ENCODE measurements at regions not wholly inside any gene's neighbourhood (a gene's known extent, or its start where the extent isn't known, plus 50 kb on each side); places are given as distances from the start of the nearest gene placed in this dataset.

GRCh38 chr3:168514252-168514651, 418.5 kb upstream of the GOLIM4 start (continued):
- TF ChIP-seq TFDP2 (CRISPR knock-in tag; IDR thresholded peaks at IDR 0.05) = no peak
- no peak for TF ChIP-seq ATF5 (CRISPR knock-in tag; IDR thresholded peaks at IDR 0.05; ENCODE audit: low read depth)

- H3K9ac ChIP-seq (ENCODE audit: insufficient read depth, low read depth, low read length) = no peak overlapping the region
- no peaks in the 10 kb centered on the region for H4K20me1 ChIP-seq (ENCODE audit: insufficient read depth, low read length)
- no peak overlapping the region for H3K27ac ChIP-seq (ENCODE audit: extremely low read length, insufficient read depth, low read length)
- no peak for TF ChIP-seq U2AF1 (optimal IDR thresholded peaks at IDR 0.05; ENCODE audit: low read depth, low read length)
- peaks cover 8% of the 10 kb centered on the region for H3K4me1 ChIP-seq (ENCODE audit: insufficient read depth, low read length)
- 37% methylated on average over 1 of the region's 1 CpG for WGBS (ENCODE audit: low lambda C conversion rate)
- no peaks in the 10 kb centered on the region for H3K36me3 ChIP-seq (replicated peaks in 1 of 2; ENCODE audit: control insufficient read depth in 1 of 2, insufficient read depth in 2 of 2, low read length in 2 of 2)
- no peak overlapping the region for H3K4me2 ChIP-seq (ENCODE audit: low read depth, low read length)
- H2AFZ ChIP-seq (ENCODE audit: low read length) = no peak overlapping the region
- ChIA-PET CTCF (ENCODE audit: low intra/inter-chr PET ratio, low total read pairs) (interaction anchor here (3.1 kb wide), 1 partner anchor 334 kb away, joined by 17 read pairs; no protein-coding TSS in a partner anchor), POLR2A (no interaction called here)
- DNase-seq (ENCODE audit: low spot score) = no peak
- H3K27me3 ChIP-seq (ENCODE audit: control insufficient read depth in 1 of 2, insufficient read depth in 2 of 2, low read length in 2 of 2) = no peaks in the 10 kb centered on the region
- H3K79me2 ChIP-seq (ENCODE audit: insufficient read depth, low read length) = no peaks in the 10 kb centered on the region
- ATAC-seq = no peak
- intact Hi-C loops (cut with micrococcal nuclease; ENCODE audit: unreplicated experiment) (no loop called here), in situ Hi-C loops (cut with HindIII; ENCODE audit: extremely low pct_ligation_motif_present, low pct_unique_long_range_greater_than_20kb) (loop anchor here (5.0 kb wide), 2 partner anchors 104 to 334 kb away; no protein-coding TSS in a partner anchor)
- no peak for FAIRE-seq
- H3K9me3 ChIP-seq (ENCODE audit: low read length) = no peaks in the 10 kb centered on the region
- BruUV-seq (replicated peaks) = no TSS peak
- H3K4me3 ChIP-seq (replicated peaks in 1 of 3; ENCODE audit: insufficient read depth in 1 of 3, low read depth in 2 of 3, low read length in 3 of 3) = no peak overlapping the region
Observed at GRCh38 chr3:168512802-168513201, 417.1 kb upstream of the GOLIM4 start.

- Histone ChIP-seq H3K27me3 (ENCODE audit: control insufficient read depth in 1 of 2, insufficient read depth in 2 of 2, low read length in 2 of 2) (no peaks in the 10 kb centered on the region), H3K79me2 (ENCODE audit: insufficient read depth, low read length) (no peaks in the 10 kb centered on the region), H3K9ac (ENCODE audit: insufficient read depth, low read depth, low read length) (no peak overlapping the region), H4K20me1 (ENCODE audit: insufficient read depth, low read length) (no peaks in the 10 kb centered on the region), H3K27ac (ENCODE audit: extremely low read length, insufficient read depth, low read length) (no peak overlapping the region), H3K9me3 (ENCODE audit: low read length) (no peaks in the 10 kb centered on the region), H3K4me1 (ENCODE audit: insufficient read depth, low read length) (no peaks in the 10 kb centered on the region), H3K4me3 (replicated peaks in 1 of 3; ENCODE audit: insufficient read depth in 1 of 3, low read depth in 2 of 3, low read length in 3 of 3) (no peak overlapping the region), H2AFZ (ENCODE audit: low read length) (no peak overlapping the region), H3K36me3 (replicated peaks in 1 of 2; ENCODE audit: control insufficient read depth in 1 of 2, insufficient read depth in 2 of 2, low read length in 2 of 2) (no peaks in the 10 kb centered on the region), H3K4me2 (ENCODE audit: low read depth, low read length) (no peak overlapping the region)
- intact Hi-C loops (cut with micrococcal nuclease; ENCODE audit: unreplicated experiment) (loop anchor here (1.0 kb wide), 3 partner anchors 110 to 336 kb away; no protein-coding TSS in a partner anchor), in situ Hi-C loops (cut with HindIII; ENCODE audit: extremely low pct_ligation_motif_present, low pct_unique_long_range_greater_than_20kb) (loop anchor here (5.0 kb wide), 2 partner anchors 106 to 336 kb away; no protein-coding TSS in a partner anchor)
- FAIRE-seq = no peak
- DNase-seq (ENCODE audit: low spot score) = no peak
- ChIA-PET CTCF (ENCODE audit: low intra/inter-chr PET ratio, low total read pairs) (interaction anchor here (1.7 to 3.1 kb wide), 3 partner anchors 109 to 336 kb away, joined by 4 to 32 read pairs (median 17); no protein-coding TSS in a partner anchor), POLR2A (no interaction called here)
- no peak for ATAC-seq
- no peak for TF ChIP-seq IRF2 (CRISPR knock-in tag; IDR thresholded peaks at IDR 0.05)
- no peak for TF ChIP-seq SNRNP70 (IDR thresholded peaks at IDR 0.05; ENCODE audit: low read depth, low read length)
- peak; percentile 40; the same call in 1 of the 2 replicates for TF ChIP-seq SMC3 (IDR thresholded peaks at IDR 0.05; ENCODE audit: low read length)
- TF ChIP-seq CTCF (CRISPR knock-in tag; IDR thresholded peaks at IDR 0.05) = peak; percentile 41
- TF ChIP-seq STAG1 (CRISPR knock-in tag; IDR thresholded peaks at IDR 0.05) = peak; percentile 51
- no TSS peak for BruUV-seq (replicated peaks)
- 29% methylated on average over 3 of the region's 3 CpGs for WGBS (ENCODE audit: low lambda C conversion rate)
Observed at GRCh38 chr3:168511428-168512014, 415.8 kb upstream of the GOLIM4 start.
